Fibroblast of mammary gland (primary cell): ENCODE measurements at regions not wholly inside any gene's neighbourhood (a gene's known extent, or its start where the extent isn't known, plus 50 kb on each side); places are given as distances from the start of the nearest gene placed in this dataset.

ENCODE experiments used
- DNase-seq: peaks from one replicate; pipeline ENCODE4 v3.0.0-alpha.2; 2010; ENCODE audit warnings: low read depth
- H3K4me3 ChIP-seq: 2 replicates; pipeline ENCODE4 v1.5.1; 2011; ENCODE audit warnings: low read depth, mild to moderate bottlenecking, low read length, moderate library complexity; ENCODE audit not compliant: control insufficient read depth
- TF ChIP-seq, protein P1 (sequence below): conservative IDR thresholded peaks from 2 replicates; pipeline ENCODE4 v1.5.1; 2011; ENCODE audit warnings: low read depth, low read length, inconsistent platforms; ENCODE audit not compliant: control insufficient read depth, insufficient read depth

DNA sequence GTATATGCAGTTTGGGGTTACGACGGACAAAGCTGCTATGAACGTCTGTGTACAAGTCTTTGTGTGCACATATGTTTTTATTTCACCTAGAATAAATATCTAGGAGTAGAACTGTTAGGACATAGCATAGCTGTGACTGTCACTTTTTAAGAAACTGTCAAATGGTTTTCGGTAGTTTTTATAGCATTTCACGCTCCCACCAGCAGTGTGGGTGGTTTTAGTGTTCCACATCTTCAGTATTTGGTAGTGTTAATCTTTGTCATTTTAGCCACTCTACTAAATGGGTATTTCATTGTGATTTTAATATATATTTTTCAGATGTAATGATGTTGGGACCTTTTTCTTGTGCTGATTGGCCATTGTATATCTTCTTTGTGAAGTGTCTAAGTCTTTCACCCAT, 109.1 kb upstream of the BCAT1 start:
- no peak for DNase-seq
- H3K4me3 ChIP-seq = no peak overlapping the region
- TF ChIP-seq, protein P1, sequence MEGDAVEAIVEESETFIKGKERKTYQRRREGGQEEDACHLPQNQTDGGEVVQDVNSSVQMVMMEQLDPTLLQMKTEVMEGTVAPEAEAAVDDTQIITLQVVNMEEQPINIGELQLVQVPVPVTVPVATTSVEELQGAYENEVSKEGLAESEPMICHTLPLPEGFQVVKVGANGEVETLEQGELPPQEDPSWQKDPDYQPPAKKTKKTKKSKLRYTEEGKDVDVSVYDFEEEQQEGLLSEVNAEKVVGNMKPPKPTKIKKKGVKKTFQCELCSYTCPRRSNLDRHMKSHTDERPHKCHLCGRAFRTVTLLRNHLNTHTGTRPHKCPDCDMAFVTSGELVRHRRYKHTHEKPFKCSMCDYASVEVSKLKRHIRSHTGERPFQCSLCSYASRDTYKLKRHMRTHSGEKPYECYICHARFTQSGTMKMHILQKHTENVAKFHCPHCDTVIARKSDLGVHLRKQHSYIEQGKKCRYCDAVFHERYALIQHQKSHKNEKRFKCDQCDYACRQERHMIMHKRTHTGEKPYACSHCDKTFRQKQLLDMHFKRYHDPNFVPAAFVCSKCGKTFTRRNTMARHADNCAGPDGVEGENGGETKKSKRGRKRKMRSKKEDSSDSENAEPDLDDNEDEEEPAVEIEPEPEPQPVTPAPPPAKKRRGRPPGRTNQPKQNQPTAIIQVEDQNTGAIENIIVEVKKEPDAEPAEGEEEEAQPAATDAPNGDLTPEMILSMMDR = no peak

DNA sequence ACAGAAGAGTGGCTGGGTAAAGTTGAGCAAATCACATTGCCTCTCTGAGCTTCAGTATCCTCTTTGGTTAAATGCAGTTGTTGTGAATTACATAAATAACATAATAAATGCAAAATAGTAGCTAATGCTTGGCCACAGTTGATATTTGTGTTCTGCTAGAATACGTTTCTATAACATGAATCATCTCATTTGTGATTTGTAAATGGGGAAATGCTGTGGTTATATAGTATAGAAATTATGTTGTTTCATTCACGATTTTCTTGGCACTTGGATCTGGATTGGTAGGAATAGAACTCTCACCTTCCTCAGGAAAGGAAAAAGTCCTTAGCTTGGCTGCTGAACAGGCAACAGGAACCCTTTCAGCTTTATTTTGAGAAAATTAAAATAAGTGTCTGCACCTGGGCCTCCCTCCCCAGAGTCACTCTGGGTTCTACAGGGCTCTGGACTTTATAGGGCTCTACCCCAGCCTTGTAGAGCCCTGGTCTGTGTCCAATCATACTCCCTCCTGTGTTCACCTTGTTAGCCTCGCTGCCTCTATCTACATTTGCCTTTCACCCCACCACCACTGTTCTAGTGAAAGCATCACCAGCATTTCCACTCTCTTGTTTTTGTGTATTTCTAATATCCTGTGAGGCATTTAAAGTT, 107.7 kb upstream of the BCAT1 start:
- H3K4me3 ChIP-seq = no peak overlapping the region
- no peak for DNase-seq
- TF ChIP-seq, protein P1 = no peak

DNA sequence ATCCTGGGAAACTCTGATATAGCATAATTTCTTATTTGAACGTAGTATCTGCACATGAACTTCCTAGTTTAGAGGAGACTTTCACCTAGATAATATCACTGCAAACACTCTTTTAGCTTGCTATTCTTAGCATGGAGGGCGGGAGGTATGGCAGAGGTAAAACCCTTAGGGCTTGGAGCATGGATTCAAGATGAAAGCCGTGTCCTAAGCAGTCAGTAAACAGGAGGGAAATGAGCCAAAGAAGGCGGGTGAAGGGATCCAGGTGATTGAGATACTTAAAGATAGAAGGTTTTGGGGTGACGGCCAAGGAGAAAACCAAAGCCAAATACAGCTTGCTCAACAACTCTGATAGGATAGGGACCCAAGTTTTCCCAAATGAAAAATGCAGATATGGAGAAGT, 107.1 kb upstream of the BCAT1 start:
- H3K4me3 ChIP-seq = no peak overlapping the region
- DNase-seq = no peak
- TF ChIP-seq, protein P1 = no peak

DNA sequence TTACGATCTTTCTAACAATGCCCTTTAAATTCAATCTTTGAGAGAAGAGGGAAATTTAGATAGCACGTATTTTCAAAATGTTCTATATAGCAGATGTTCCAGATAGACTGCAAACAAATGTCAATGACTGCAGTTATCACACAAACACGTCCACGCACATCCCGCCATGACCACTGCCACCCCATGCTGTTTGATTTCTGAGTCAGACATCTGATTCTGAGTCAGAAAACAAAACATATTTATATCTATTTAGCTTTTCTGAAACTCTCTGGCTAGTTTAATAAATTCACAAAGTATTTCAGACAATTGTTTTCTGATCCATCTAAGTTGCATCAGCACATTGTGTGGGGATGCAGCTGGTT, 105.9 kb upstream of the BCAT1 start:
- H3K4me3 ChIP-seq = no peak overlapping the region
- TF ChIP-seq, protein P1 = no peak
- no peak for DNase-seq

DNA sequence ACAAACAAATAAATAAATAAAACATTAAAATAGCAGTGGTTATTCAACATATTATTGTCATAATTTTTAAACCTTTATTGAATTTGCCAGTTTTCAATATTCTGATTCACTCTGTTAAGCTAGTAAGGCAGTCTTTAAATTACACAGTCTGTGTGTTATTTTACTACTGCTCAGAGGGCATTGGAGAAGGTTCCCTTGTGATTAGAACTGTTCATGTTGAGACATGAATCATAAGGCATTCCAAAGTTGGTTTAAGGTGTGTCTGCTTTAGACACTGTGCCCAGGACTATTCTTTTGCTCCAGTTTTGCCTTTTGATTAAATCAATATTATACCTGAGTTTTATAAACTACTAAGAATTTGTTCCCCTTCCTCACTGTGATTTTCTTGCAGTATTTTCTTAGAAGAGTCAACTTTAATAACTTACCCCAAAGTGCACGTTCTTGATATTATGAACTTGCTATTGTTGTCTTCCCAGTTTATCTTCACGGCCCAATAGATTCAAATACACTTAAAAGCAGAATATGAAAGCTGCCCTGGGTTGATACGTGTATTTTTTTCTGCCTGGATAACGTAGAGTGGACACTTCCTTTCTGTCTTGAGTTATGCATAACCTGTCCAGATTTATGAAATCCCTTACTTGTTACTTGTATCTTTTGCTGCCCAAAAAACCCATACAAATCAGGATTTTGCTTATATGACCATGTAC, 105.3 kb upstream of the BCAT1 start:
- DNase-seq = no peak
- TF ChIP-seq, protein P1 = no peak
- no peak overlapping the region for H3K4me3 ChIP-seq

DNA sequence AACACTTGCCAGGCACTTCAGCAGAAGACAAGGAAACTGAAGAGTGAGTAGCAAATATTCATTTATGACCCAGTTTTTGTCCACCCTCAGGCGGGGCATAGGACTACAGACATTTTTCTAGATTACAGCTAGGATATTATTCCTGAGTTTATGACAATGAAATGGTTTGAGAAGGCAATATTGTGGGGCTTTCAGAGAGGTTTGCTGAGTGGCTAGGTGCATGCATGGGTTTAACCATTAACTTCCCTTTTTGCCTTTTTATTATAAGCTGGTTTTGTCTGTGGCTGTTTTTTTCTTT, 104.0 kb upstream of the BCAT1 start:
- no peak overlapping the region for H3K4me3 ChIP-seq
- TF ChIP-seq, protein P1 = no peak
- DNase-seq = no peak
